ENCODE measurements at regions not wholly inside any gene's neighbourhood (a gene's known extent, or its start where the extent isn't known, plus 50 kb on each side); places are given as distances from the start of the nearest gene placed in this dataset.

DNA sequence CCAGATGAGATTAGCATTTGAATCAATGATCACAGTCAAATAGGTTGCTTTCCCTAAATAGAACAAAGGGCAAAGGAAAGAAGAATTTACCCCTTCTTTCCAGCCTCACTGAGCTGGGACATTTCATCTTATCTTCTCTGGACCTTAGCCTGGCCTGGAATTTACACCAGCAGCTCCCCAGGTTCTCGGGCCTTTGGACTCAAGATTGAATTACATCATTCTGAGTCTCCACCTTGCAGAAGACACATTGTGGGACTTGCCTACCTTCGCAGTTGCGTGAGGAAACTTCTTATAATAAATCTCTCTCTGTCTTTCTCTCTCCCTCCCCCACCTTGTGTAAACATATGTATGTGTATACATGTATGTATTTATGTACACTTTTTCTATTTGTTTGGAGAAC, 732.4 kb downstream of the IPMK start:
- Histone ChIP-seq H3K27ac (no peak overlapping the region), H3K36me3 (no peaks in the 10 kb centered on the region), H3K27me3 (no peaks in the 10 kb centered on the region), H3K4me3 (no peak overlapping the region), H3K4me1 (no peaks in the 10 kb centered on the region), H3K9ac (ENCODE audit: low read depth in 2 of 2, low read length in 2 of 2) (no peak overlapping the region), H3K9me3 (no peaks in the 10 kb centered on the region)
- no peak for DNase-seq
- intact Hi-C loops (cut with DNase I) = no loop called here
- no peak for TF ChIP-seq CTCF (IDR thresholded peaks at IDR 0.05)

- no peak for TF ChIP-seq CTCF (IDR thresholded peaks at IDR 0.05)
- no peaks in the 10 kb centered on the region for H3K27me3 ChIP-seq
Measured at GRCh38 chr10:57513637-57514036, 754.1 kb downstream of the IPMK start.

GRCh38 chr10:57507788-57508187, 759.9 kb downstream of the IPMK start:
- H3K4me3 ChIP-seq = no peak overlapping the region
- intact Hi-C loops (cut with DNase I) = no loop called here
- no peaks in the 10 kb centered on the region for H3K27me3 ChIP-seq
- H3K27ac ChIP-seq = no peak overlapping the region
- no peak overlapping the region for H3K9ac ChIP-seq (ENCODE audit: low read depth in 2 of 2, low read length in 2 of 2)
- no peak for DNase-seq
- H3K36me3 ChIP-seq = no peaks in the 10 kb centered on the region
- H3K4me1 ChIP-seq = no peaks in the 10 kb centered on the region
- no peaks in the 10 kb centered on the region for H3K9me3 ChIP-seq
- TF ChIP-seq CTCF (IDR thresholded peaks at IDR 0.05) = no peak

More at GRCh38 chr10:57513637-57514036, 754.1 kb downstream of the IPMK start:
- H3K4me3 ChIP-seq = no peak overlapping the region
- no peaks in the 10 kb centered on the region for H3K9me3 ChIP-seq
- no peak overlapping the region for H3K9ac ChIP-seq (ENCODE audit: low read depth in 2 of 2, low read length in 2 of 2)
- no peak overlapping the region for H3K27ac ChIP-seq
- no peaks in the 10 kb centered on the region for H3K36me3 ChIP-seq
- DNase-seq = no peak
- H3K4me1 ChIP-seq = no peaks in the 10 kb centered on the region
- intact Hi-C loops (cut with DNase I) = no loop called here

DNA sequence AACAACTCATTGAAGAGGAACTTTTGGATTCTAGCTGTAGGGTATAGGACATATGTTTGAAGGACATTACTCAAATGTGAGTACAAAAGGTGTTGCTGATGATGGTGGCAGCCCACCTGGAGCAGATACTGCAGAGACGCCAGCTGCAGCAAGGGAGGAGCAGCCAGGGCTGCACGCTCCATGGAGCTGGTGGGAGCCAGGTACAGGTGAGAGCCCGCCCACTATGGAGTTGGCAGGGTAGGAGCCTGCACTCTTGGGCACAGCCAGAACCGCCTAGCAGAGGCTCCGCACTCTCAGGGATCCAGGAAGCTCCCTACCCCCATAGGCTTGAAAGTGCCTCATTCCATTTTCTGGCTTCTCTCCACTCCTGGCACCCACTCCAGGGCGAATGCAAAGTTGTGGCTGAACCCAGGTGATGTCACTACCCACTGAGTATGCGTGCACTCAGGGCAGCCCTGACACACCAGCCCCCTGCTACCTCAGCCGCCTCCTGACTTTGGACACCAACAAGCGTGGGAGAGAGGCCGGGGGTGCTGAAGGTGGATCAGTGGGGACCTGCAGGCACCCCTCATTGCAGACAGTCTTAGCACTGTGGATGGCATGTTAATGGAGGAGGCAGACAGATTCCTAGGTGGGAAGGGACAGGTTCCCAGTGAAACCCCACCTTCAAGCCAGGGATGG, 761.1 kb downstream of the IPMK start:
- TF ChIP-seq CTCF (IDR thresholded peaks at IDR 0.05) = no peak
- Histone ChIP-seq H3K4me1 (no peaks in the 10 kb centered on the region), H3K36me3 (no peaks in the 10 kb centered on the region), H3K9me3 (no peaks in the 10 kb centered on the region), H3K27ac (no peak overlapping the region), H3K27me3 (no peaks in the 10 kb centered on the region), H3K9ac (ENCODE audit: low read depth in 2 of 2, low read length in 2 of 2) (no peak overlapping the region), H3K4me3 (no peak overlapping the region)
- intact Hi-C loops (cut with DNase I) = no loop called here
- DNase-seq = no peak

DNA sequence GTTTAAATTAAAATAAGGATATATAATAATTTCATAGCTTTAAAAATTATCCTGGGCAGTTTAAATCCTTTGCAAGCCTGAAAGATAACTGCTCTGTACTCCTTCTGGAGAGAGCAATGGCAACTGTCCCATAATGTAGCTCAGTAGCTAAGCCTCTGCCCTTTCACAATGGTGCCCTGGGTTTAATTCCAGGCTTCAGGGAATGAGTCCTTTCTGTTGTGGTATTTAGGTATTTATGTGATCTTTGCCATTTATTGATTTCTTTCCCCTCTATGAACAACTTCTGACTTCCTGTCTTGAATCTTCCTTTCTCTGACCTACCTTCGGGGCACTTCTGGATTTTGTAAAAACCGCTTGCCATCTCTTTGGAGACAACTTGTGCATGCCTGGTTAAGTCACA, 773.2 kb downstream of the IPMK start:
- no peaks in the 10 kb centered on the region for H3K9me3 ChIP-seq
- no peak for DNase-seq
- intact Hi-C loops (cut with DNase I) = no loop called here

More for the DNA sequence above, 773.2 kb downstream of the IPMK start:
- H3K27ac ChIP-seq = no peak overlapping the region
- no peaks in the 10 kb centered on the region for H3K36me3 ChIP-seq
- no peak overlapping the region for H3K9ac ChIP-seq (ENCODE audit: low read depth in 2 of 2, low read length in 2 of 2)
- H3K27me3 ChIP-seq = no peaks in the 10 kb centered on the region
- TF ChIP-seq CTCF (IDR thresholded peaks at IDR 0.05) = no peak
- H3K4me3 ChIP-seq = no peak overlapping the region
- H3K4me1 ChIP-seq = no peaks in the 10 kb centered on the region
